ENCODE measurements at regions not wholly inside any gene's neighbourhood (a gene's known extent, or its start where the extent isn't known, plus 50 kb on each side); places are given as distances from the start of the nearest gene placed in this dataset.

DNA sequence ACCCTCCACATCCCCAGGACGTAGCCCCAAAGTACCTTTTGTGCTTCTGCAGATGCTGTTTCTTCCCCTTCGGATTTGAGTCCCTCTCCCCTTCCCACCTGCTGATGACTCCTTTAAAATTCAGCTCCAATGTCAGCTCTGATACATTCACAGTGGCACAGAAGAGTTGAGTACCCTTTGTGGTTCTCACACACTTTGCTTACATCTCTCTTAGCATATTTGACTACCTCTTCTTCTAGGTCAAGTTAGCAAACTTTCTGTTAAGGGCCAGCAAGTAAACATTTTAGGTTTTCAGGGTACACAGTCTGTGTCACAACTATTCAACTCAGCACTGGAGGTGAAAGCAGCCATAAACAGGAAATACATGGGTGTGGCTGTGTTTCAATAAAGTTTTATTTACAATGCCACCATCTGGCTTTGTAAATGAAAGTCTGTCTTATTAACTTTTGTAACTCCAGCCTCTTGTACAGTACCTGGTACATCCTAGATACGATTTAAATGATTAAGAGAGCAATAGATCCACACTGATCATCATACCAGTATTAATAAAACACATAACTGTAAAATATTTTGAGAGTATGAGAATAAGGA lies 161.7 kb downstream of the SOX9 start:
- TF ChIP-seq, protein P1, sequence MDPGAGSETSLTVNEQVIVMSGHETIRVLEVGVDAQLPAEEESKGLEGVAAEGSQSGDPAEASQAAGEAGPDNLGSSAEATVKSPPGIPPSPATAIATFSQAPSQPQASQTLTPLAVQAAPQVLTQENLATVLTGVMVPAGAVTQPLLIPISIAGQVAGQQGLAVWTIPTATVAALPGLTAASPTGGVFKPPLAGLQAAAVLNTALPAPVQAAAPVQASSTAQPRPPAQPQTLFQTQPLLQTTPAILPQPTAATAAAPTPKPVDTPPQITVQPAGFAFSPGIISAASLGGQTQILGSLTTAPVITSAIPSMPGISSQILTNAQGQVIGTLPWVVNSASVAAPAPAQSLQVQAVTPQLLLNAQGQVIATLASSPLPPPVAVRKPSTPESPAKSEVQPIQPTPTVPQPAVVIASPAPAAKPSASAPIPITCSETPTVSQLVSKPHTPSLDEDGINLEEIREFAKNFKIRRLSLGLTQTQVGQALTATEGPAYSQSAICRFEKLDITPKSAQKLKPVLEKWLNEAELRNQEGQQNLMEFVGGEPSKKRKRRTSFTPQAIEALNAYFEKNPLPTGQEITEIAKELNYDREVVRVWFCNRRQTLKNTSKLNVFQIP (CRISPR knock-in tag; IDR thresholded peaks at IDR 0.05; ENCODE audit: borderline replicate concordance, low read depth), result no peak
- no peak for TF ChIP-seq ARNTL (CRISPR knock-in tag; IDR thresholded peaks at IDR 0.05; ENCODE audit: borderline replicate concordance, low read depth)
- TF ChIP-seq SNAI2 (CRISPR knock-in tag; IDR thresholded peaks at IDR 0.05), result no peak
- TF ChIP-seq, protein P2, sequence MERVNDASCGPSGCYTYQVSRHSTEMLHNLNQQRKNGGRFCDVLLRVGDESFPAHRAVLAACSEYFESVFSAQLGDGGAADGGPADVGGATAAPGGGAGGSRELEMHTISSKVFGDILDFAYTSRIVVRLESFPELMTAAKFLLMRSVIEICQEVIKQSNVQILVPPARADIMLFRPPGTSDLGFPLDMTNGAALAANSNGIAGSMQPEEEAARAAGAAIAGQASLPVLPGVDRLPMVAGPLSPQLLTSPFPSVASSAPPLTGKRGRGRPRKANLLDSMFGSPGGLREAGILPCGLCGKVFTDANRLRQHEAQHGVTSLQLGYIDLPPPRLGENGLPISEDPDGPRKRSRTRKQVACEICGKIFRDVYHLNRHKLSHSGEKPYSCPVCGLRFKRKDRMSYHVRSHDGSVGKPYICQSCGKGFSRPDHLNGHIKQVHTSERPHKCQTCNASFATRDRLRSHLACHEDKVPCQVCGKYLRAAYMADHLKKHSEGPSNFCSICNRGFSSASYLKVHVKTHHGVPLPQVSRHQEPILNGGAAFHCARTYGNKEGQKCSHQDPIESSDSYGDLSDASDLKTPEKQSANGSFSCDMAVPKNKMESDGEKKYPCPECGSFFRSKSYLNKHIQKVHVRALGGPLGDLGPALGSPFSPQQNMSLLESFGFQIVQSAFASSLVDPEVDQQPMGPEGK (CRISPR knock-in tag; IDR thresholded peaks at IDR 0.05; ENCODE audit: borderline replicate concordance), result no peak
- TF ChIP-seq ZNF8 (CRISPR knock-in tag; IDR thresholded peaks at IDR 0.05), result no peak
- TF ChIP-seq ZC3H10 (CRISPR knock-in tag; IDR thresholded peaks at IDR 0.05), result no peak
- TF ChIP-seq, protein P3, sequence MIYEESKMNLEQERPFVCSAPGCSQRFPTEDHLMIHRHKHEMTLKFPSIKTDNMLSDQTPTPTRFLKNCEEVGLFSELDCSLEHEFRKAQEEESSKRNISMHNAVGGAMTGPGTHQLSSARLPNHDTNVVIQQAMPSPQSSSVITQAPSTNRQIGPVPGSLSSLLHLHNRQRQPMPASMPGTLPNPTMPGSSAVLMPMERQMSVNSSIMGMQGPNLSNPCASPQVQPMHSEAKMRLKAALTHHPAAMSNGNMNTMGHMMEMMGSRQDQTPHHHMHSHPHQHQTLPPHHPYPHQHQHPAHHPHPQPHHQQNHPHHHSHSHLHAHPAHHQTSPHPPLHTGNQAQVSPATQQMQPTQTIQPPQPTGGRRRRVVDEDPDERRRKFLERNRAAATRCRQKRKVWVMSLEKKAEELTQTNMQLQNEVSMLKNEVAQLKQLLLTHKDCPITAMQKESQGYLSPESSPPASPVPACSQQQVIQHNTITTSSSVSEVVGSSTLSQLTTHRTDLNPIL (CRISPR knock-in tag; IDR thresholded peaks at IDR 0.05; ENCODE audit: low read depth), result no peak
- no peak for TF ChIP-seq OSR1 (CRISPR knock-in tag; IDR thresholded peaks at IDR 0.05)
- TF ChIP-seq ZFP3 (CRISPR knock-in tag; IDR thresholded peaks at IDR 0.05), result no peak
- no peak for TF ChIP-seq ZNF565 (CRISPR knock-in tag; conservative IDR thresholded peaks at IDR 0.05; ENCODE audit: low read depth)
- no peak for TF ChIP-seq RARB (CRISPR knock-in tag; IDR thresholded peaks at IDR 0.05)
